Fibroblast of pulmonary artery (primary cell): ENCODE measurements at regions not wholly inside any gene's neighbourhood (a gene's known extent, or its start where the extent isn't known, plus 50 kb on each side); places are given as distances from the start of the nearest gene placed in this dataset.
"Not testable (repeated sequence)": the region's sequence is repeated elsewhere in the genome, so short reads cannot be mapped to it uniquely, and the experiment has no call there.

Source experiments
- DNase-seq: peaks from one replicate; pipeline ENCODE4 v3.0.0-alpha.2; 2010; ENCODE audit warnings: low read depth
- H3K4me3 ChIP-seq: replicated peaks from 2 replicates; pipeline ENCODE4 v1.5.1; 2011; ENCODE audit warnings: low read depth, mild to moderate bottlenecking, control low read depth, low read length, moderate library complexity
- CTCF ChIP-seq: IDR thresholded peaks from 2 replicates; pipeline ENCODE4 v1.5.1; 2011; ENCODE audit warnings: mild to moderate bottlenecking, control low read depth, low read length, inconsistent platforms; ENCODE audit errors: missing control alignments

DNA sequence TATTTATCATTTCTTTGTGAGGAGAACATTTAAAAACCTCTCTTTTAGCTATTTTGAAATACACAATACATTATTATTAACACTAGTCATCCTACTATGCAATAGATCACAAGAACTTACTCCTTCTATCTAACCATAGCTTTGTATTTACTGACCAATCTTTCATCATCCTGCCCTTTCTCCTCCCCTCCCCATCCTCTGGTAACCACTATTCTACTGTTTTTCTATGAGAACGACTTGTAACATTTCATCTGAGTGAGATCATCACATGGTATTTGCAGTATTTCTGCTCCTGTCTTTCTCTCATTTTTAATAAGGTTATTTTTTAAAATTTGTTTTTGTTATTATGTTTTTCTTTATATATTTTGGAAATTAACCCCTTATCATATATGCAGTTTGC is 331.8 kb downstream of the TEX13C start:
- H3K4me3 ChIP-seq: no peak overlapping the region
- no peak for TF ChIP-seq CTCF
- peak; percentile 2 for DNase-seq

- DNase-seq: no peak
- no peak for TF ChIP-seq CTCF
- no peak overlapping the region for H3K4me3 ChIP-seq
Observed at GRCh38 chrX:125654501-125654900, 334.8 kb downstream of the TEX13C start.

DNA sequence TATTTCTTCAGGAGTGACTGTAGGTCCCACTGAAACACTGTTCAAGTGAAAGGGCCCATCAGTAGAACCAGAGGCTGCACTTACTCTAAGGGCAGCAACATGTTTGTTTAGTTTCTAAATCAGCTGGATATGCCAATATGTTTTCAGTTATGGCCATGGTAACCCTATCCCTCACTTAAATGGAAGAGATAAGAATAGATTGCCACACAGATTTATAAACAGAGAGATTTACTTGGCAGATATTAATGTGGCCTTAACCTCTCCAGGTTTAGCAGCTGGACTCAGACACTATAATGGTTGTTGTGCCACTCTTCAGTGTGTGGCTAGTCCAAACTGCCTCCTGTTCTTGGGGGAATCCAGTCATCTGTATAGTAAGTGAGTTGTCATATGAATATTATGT is 354.1 kb downstream of the TEX13C start:
- H3K4me3 ChIP-seq: no peak overlapping the region
- no peak for TF ChIP-seq CTCF
- DNase-seq: no peak

GRCh38 chrX:125678258-125678657 is 358.6 kb downstream of the TEX13C start:
- TF ChIP-seq CTCF: no peak
- no peak for DNase-seq

DNA sequence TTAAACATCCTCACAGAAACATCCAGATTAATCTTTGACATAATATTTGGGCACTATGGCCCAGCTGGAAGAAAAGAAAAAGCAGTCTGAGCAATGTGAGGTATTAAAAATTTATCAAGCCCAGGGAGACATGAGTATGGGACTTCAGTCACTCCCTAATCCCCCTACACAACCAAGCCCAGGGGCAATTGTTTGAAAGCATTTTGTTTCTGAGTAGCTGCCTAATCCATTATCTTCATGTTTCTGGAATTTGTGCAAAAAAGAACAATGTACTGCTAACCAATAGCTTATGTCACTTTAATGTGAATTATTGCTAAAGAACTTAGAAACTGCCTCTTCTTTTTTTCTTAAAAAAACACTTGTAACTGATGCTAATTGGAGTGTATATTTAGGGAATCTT is 360.7 kb downstream of the TEX13C start:
- no peak for DNase-seq
- H3K4me3 ChIP-seq: no peak overlapping the region
- no peak for TF ChIP-seq CTCF

More at GRCh38 chrX:125678258-125678657, 358.6 kb downstream of the TEX13C start:
- H3K4me3 ChIP-seq: no peak overlapping the region

- DNase-seq: no peak
- TF ChIP-seq CTCF: no peak
- H3K4me3 ChIP-seq: no peak overlapping the region
Observed at GRCh38 chrX:125681058-125681457, 361.4 kb downstream of the TEX13C start.

DNA sequence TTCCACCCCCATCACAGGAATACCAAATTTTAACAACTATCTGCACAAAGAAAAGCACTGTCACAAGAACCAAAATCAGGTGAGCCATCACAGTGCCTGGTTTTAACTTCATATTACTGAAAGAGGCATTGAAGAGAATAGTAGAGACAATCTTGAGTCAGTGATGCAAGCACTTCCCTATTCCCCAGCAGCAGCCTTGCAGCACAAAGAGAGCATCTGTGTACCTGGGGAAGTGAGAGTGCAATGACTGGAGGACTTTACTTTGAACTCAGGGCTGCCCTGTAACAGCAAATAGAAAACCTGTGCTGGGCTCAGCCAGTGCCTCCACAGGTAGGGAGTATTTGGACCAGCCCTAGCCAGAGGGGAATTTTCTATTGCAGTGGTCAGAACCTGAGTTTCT is 361.8 kb downstream of the TEX13C start:
- no peak overlapping the region for H3K4me3 ChIP-seq

DNA sequence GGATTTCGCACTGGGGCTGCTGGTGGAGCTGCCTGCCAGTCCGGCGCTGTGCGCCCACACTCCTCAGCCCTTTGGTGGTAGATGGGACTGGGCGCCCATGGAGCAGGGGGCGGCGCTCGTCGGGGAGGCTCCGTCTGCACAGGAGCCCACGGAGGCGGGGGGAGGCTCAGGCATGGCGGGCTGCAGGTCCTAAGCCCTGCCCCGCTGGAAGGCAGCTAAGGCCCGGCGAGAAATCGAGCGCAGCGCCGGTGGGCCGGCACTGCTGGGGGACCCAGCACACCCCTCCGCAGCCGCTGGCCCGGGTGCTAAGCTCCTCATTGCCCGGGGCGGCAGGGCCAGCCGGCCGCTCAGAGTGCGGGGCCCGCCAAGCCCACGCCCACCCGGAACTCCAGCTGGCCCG is 370.9 kb downstream of the TEX13C start:
- H3K4me3 ChIP-seq, DNase-seq: not testable (repeated sequence)

More for the DNA sequence above, 361.8 kb downstream of the TEX13C start:
- no peak for TF ChIP-seq CTCF
- no peak for DNase-seq
